GM19023 (cell line): ENCODE measurements at regions not wholly inside any gene's neighbourhood (a gene's known extent, or its start where the extent isn't known, plus 50 kb on each side); places are given as distances from the start of the nearest gene placed in this dataset.
"Not testable (repeated sequence)": the region's sequence is repeated elsewhere in the genome, so short reads cannot be mapped to it uniquely, and the experiment has no call there.

Experiments
- ATAC-seq: cut with Tn5 transposase; IDR thresholded peaks from one replicate; pipeline ENCODE4 v1.9.1; 2021; ENCODE audit warnings: mild to moderate bottlenecking, moderate library complexity; ENCODE audit not compliant: unreplicated experiment

GRCh38 chr5:174504266-174504726 is 220.1 kb upstream of the MSX2 start:
- ATAC-seq = no peak

GRCh38 chr5:174505621-174506020 is 218.8 kb upstream of the MSX2 start:
- no peak for ATAC-seq

GRCh38 chr5:174510782-174511453 is 213.5 kb upstream of the MSX2 start:
- not testable (repeated sequence) for ATAC-seq

GRCh38 chr5:174511714-174512253 is 212.6 kb upstream of the MSX2 start:
- no peak for ATAC-seq

GRCh38 chr5:174514325-174514724 is 210.1 kb upstream of the MSX2 start:
- no peak for ATAC-seq

- no peak for ATAC-seq
Measured at GRCh38 chr5:174514983-174515394, 209.4 kb upstream of the MSX2 start.

- ATAC-seq = no peak
Measured at GRCh38 chr5:174516741-174517140, 207.6 kb upstream of the MSX2 start.

GRCh38 chr5:174518512-174518911 is 205.9 kb upstream of the MSX2 start:
- ATAC-seq = no peak

GRCh38 chr5:174520420-174521396 is 203.7 kb upstream of the MSX2 start:
- ATAC-seq = no peak

GRCh38 chr5:174521449-174521848 is 202.9 kb upstream of the MSX2 start:
- no peak for ATAC-seq

GRCh38 chr5:174522480-174523260 is 201.7 kb upstream of the MSX2 start:
- no peak for ATAC-seq

GRCh38 chr5:174523311-174524071 is 200.9 kb upstream of the MSX2 start:
- ATAC-seq = no peak

GRCh38 chr5:174524351-174524750 is 200.0 kb upstream of the MSX2 start:
- ATAC-seq = no peak

GRCh38 chr5:174526177-174526576 is 198.2 kb upstream of the MSX2 start:
- no peak for ATAC-seq

GRCh38 chr5:174527916-174528540 is 196.4 kb upstream of the MSX2 start:
- ATAC-seq = no peak

- no peak for ATAC-seq
Measured at GRCh38 chr5:174528821-174529544, 195.4 kb upstream of the MSX2 start.

GRCh38 chr5:174529925-174530681 is 194.3 kb upstream of the MSX2 start:
- ATAC-seq = no peak

GRCh38 chr5:174531782-174532191 is 192.6 kb upstream of the MSX2 start:
- no peak for ATAC-seq
